Liver (tissue), 7 donors: ENCODE measurements at regions not wholly inside any gene's neighbourhood (a gene's known extent, or its start where the extent isn't known, plus 50 kb on each side); places are given as distances from the start of the nearest gene placed in this dataset.

ENCODE experiments used
- DNase-seq: peaks from one replicate; pipeline ENCODE4 v3.0.0-alpha.2; 2017; ENCODE audit warnings: low spot score
- H3K27ac ChIP-seq, 2 donors: one replicate each; pipeline ENCODE4 v1.7.0; 2013; ENCODE audit warnings: inconsistent platforms in 2 of 2, low read length in 2 of 2, control low read depth in 1 of 2, low read depth in 1 of 2, mild to moderate bottlenecking in 1 of 2
- H3K27me3 ChIP-seq, 4 donors: one replicate each; pipeline versions ENCODE4 v1.6.1 to v1.7.0; 2013; ENCODE audit warnings: low read length in 3 of 4, inconsistent platforms in 1 of 4, mild to moderate bottlenecking in 1 of 4, moderate library complexity in 1 of 4; ENCODE audit not compliant: control insufficient read depth in 4 of 4, insufficient read depth in 4 of 4
- H3K36me3 ChIP-seq, 4 donors: one replicate each; pipeline versions ENCODE4 v1.6.1 to v1.7.0; 2013; ENCODE audit warnings: low read length in 3 of 4, mild to moderate bottlenecking in 3 of 4, low read depth in 1 of 4, moderate library complexity in 1 of 4; ENCODE audit not compliant: control insufficient read depth in 4 of 4, insufficient read depth in 3 of 4
- H3K4me1 ChIP-seq, 4 donors: one replicate each; pipeline versions ENCODE4 v1.6.1 to v1.7.0; 2013; ENCODE audit warnings: low read length in 3 of 4, mild to moderate bottlenecking in 3 of 4, moderate library complexity in 1 of 4; ENCODE audit not compliant: control insufficient read depth in 4 of 4, insufficient read depth in 4 of 4
- H3K4me3 ChIP-seq, 3 donors: one replicate each; pipeline versions ENCODE4 v1.6.1 to v1.7.0; 2013; ENCODE audit warnings: low read length in 3 of 3, control low read depth in 1 of 3, low read depth in 1 of 3, mild to moderate bottlenecking in 1 of 3
- H3K9ac ChIP-seq, 2 donors: one replicate each; pipeline ENCODE4 v1.7.0; 2013; ENCODE audit warnings: low read length in 2 of 2, mild to moderate bottlenecking in 2 of 2, moderate library complexity in 2 of 2, control low read depth in 1 of 2, low read depth in 1 of 2
- H3K9me3 ChIP-seq, 4 donors: one replicate each; pipeline versions ENCODE4 v1.6.1 to v1.7.0; 2013; ENCODE audit warnings: low read length in 3 of 4; ENCODE audit not compliant: control insufficient read depth in 4 of 4
- ATF3 ChIP-seq: IDR thresholded peaks from 2 replicates; pipeline ENCODE4 v1.6.1; 2016; ENCODE audit warnings: antibody characterized with exemption
- CTCF ChIP-seq: fragments of 150-350 bp; IDR thresholded peaks from 2 replicates; pipeline ENCODE4 v1.5.1; 2017; ENCODE audit warnings: improper control_type of control experiment, low read depth, low read length; ENCODE audit not compliant: missing input control
- EGR1 ChIP-seq, 2 donors: IDR thresholded peaks; 2 replicates each; pipeline ENCODE4 v1.6.1; 2016 to 2018; ENCODE audit warnings: antibody characterized with exemption in 2 of 2, low read depth in 2 of 2
- FOXA1 ChIP-seq: IDR thresholded peaks from 2 replicates; pipeline ENCODE4 v1.6.1; 2016; ENCODE audit warnings: antibody characterized with exemption
- FOXA2 ChIP-seq: IDR thresholded peaks from 2 replicates; pipeline ENCODE4 v1.6.1; 2016; ENCODE audit warnings: antibody characterized with exemption
- GABPA ChIP-seq, 2 donors: IDR thresholded peaks in 1 of 2; conservative IDR thresholded peaks in 1 of 2; 2 replicates each; pipeline ENCODE4 v1.6.1; 2016; ENCODE audit warnings: antibody characterized with exemption in 2 of 2, mild to moderate bottlenecking in 1 of 2, moderate library complexity in 1 of 2
- HNF4A ChIP-seq, 2 donors: conservative IDR thresholded peaks; 2 replicates each; pipeline ENCODE4 v1.6.1; 2016; ENCODE audit warnings: antibody characterized with exemption in 2 of 2, mild to moderate bottlenecking in 2 of 2
- HNF4G ChIP-seq: IDR thresholded peaks from 2 replicates; pipeline ENCODE4 v1.6.1; 2016; ENCODE audit warnings: antibody characterized with exemption
- JUND ChIP-seq, 2 donors: IDR thresholded peaks; 2 replicates each; pipeline ENCODE4 v1.6.1; 2016; ENCODE audit warnings: antibody characterized with exemption in 2 of 2
- MAX ChIP-seq: IDR thresholded peaks from 2 replicates; pipeline ENCODE4 v1.6.1; 2016; ENCODE audit warnings: antibody characterized with exemption
- NR2F2 ChIP-seq: IDR thresholded peaks from 2 replicates; pipeline ENCODE4 v1.6.1; 2016; ENCODE audit warnings: antibody characterized with exemption
- RAD21 ChIP-seq, 2 donors: IDR thresholded peaks; 2 replicates each; pipeline ENCODE4 v1.6.1; 2016; ENCODE audit warnings: antibody characterized with exemption in 2 of 2, mild to moderate bottlenecking in 2 of 2
- REST ChIP-seq: IDR thresholded peaks from 2 replicates; pipeline ENCODE4 v1.6.1; 2016; ENCODE audit warnings: antibody characterized with exemption, mild to moderate bottlenecking
- RXRA ChIP-seq, 2 donors: IDR thresholded peaks; 2 replicates each; pipeline ENCODE4 v1.6.1; 2017 to 2018; ENCODE audit warnings: antibody characterized with exemption in 2 of 2, mild to moderate bottlenecking in 1 of 2
- SP1 ChIP-seq: IDR thresholded peaks from 2 replicates; pipeline ENCODE4 v1.6.1; 2018; ENCODE audit warnings: antibody characterized with exemption, mild to moderate bottlenecking
- TAF1 ChIP-seq: conservative IDR thresholded peaks from 2 replicates; pipeline ENCODE4 v1.6.1; 2016; ENCODE audit warnings: antibody characterized with exemption, mild to moderate bottlenecking
- YY1 ChIP-seq: IDR thresholded peaks from 2 replicates; pipeline ENCODE4 v1.6.1; 2016; ENCODE audit warnings: antibody characterized with exemption, mild to moderate bottlenecking
- ZBTB33 ChIP-seq: IDR thresholded peaks from 2 replicates; pipeline ENCODE4 v1.6.1; 2016; ENCODE audit warnings: antibody characterized with exemption
- donor health status: healthy.
- donor health status: healthy.
- donor health status: healthy.
- donor health status: healthy.

DNA sequence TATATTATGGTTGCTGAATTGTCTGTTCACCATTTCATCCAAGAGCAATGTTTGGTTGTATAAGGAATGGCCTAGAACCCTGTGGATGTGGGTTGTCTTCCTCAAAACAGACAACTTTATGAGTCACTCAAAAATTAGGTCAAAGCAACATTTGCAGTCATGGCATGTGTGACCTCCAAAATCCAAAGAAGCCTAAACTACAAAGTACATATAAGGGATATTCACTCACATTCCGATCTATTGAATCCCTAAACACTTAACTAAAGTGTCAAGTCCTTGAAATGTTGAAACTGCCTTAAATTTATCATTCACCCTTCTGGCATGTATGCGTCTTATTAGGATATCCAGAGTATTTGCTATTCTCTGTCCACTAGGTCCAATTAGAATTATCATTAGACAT lies 491.5 kb downstream of the NUF2 start (continued):
- no peak for TF ChIP-seq TAF1

- DNase-seq: no peak
- no peak overlapping the region for H3K9ac ChIP-seq
- no peak for TF ChIP-seq GABPA (IDR thresholded peaks at IDR 0.05 in 1 of 2, conservative IDR thresholded peaks at IDR 0.05 in 1 of 2)
- TF ChIP-seq TAF1: no peak
- TF ChIP-seq NR2F2: no peak
- no peak for TF ChIP-seq SP1
- no peak for TF ChIP-seq YY1
- TF ChIP-seq RXRA (IDR thresholded peaks at IDR 0.05): no peak
- TF ChIP-seq RAD21 (IDR thresholded peaks at IDR 0.05): no peak
- no peak for TF ChIP-seq REST
- no peak for TF ChIP-seq JUND (IDR thresholded peaks at IDR 0.05)
- no peak for TF ChIP-seq FOXA2
- TF ChIP-seq ZBTB33: no peak
- TF ChIP-seq ATF3: no peak
- TF ChIP-seq EGR1 (IDR thresholded peaks at IDR 0.05; ENCODE audit: low read depth in 2 of 2): no peak
- TF ChIP-seq MAX: no peak
- no peak for TF ChIP-seq CTCF
- TF ChIP-seq HNF4G: no peak
- no peak for TF ChIP-seq FOXA1
- no peak for TF ChIP-seq HNF4A (conservative IDR thresholded peaks at IDR 0.05)
- H3K36me3 ChIP-seq: no peaks in the 10 kb centered on the region
- H3K4me1 ChIP-seq: no peaks in the 10 kb centered on the region
- H3K9me3 ChIP-seq: peaks cover 0 to 2% (median 0%) of the 10 kb centered on the region in 4 donors
- no peaks in the 10 kb centered on the region for H3K27me3 ChIP-seq
- no peak overlapping the region for H3K4me3 ChIP-seq
- no peak overlapping the region for H3K27ac ChIP-seq
Measured at GRCh38 chr1:163820226-163820625, 498.5 kb downstream of the NUF2 start.
